ENCODE measurements at regions not wholly inside any gene's neighbourhood (a gene's known extent, or its start where the extent isn't known, plus 50 kb on each side); places are given as distances from the start of the nearest gene placed in this dataset.

- H3K27ac ChIP-seq (ENCODE audit: low read length): no peak overlapping the region
- H3K4me3 ChIP-seq (ENCODE audit: low read length): no peak overlapping the region
- no peak overlapping the region for H3K4me2 ChIP-seq (ENCODE audit: low read length)
- TF ChIP-seq CTCF (conservative IDR thresholded peaks at IDR 0.05; ENCODE audit: low read depth, low read length) (no peak), EZH2phosphoT487 (IDR thresholded peaks at IDR 0.05; ENCODE audit: borderline replicate concordance, low read length) (no peak), EZH2 (IDR thresholded peaks at IDR 0.05; ENCODE audit: low read length, unreplicated experiment) (no peak)
- H3K79me2 ChIP-seq (ENCODE audit: low read length): no peaks in the 10 kb centered on the region
- no peaks in the 10 kb centered on the region for H3K9me2 ChIP-seq (replicated peaks; ENCODE audit: low read length)
- DNase-seq: no peak
- no peaks in the 10 kb centered on the region for H3K36me3 ChIP-seq (ENCODE audit: low read depth, low read length)
- peaks cover 5% of the 10 kb centered on the region; the same call in 1 of the 2 replicates for H3K4me1 ChIP-seq (ENCODE audit: insufficient read depth, low read length)
- ChIA-PET POLR2A (ENCODE audit: unreplicated experiment) (no interaction called here), CTCF (no interaction called here)
- H3K27me3 ChIP-seq (ENCODE audit: low read length): no peaks in the 10 kb centered on the region
- no TSS peak for BruUV-seq (replicated peaks)
- no peaks in the 10 kb centered on the region for H3F3A ChIP-seq (ENCODE audit: low read length, unreplicated experiment)
- peak overlapping the region; percentile 20 for H2AFZ ChIP-seq (ENCODE audit: low read length)
- intact Hi-C loops (cut with micrococcal nuclease): no loop called here
- no peak for ATAC-seq
- no peak overlapping the region for H3K9ac ChIP-seq (ENCODE audit: low read length)
- H4K20me1 ChIP-seq (ENCODE audit: low read length): no peaks in the 10 kb centered on the region
- H3K9me3 ChIP-seq (ENCODE audit: low read length): no peaks in the 10 kb centered on the region
Measured at GRCh38 chr12:91663744-91664143, 481.1 kb upstream of the DCN start.

- TF ChIP-seq EZH2 (IDR thresholded peaks at IDR 0.05; ENCODE audit: low read length, unreplicated experiment): no peak
- no peak for TF ChIP-seq EZH2phosphoT487 (IDR thresholded peaks at IDR 0.05; ENCODE audit: borderline replicate concordance, low read length)
- peak; percentile 89 for ATAC-seq
- Histone ChIP-seq H4K20me1 (ENCODE audit: low read length) (no peaks in the 10 kb centered on the region), H3K4me1 (ENCODE audit: insufficient read depth, low read length) (peaks cover 5% of the 10 kb centered on the region; the same call in 1 of the 2 replicates), H3K4me2 (ENCODE audit: low read length) (no peak overlapping the region), H3F3A (ENCODE audit: low read length, unreplicated experiment) (no peaks in the 10 kb centered on the region), H3K79me2 (ENCODE audit: low read length) (no peaks in the 10 kb centered on the region), H3K9ac (ENCODE audit: low read length) (no peak overlapping the region), H3K4me3 (ENCODE audit: low read length) (no peak overlapping the region), H3K9me3 (ENCODE audit: low read length) (no peaks in the 10 kb centered on the region), H3K27me3 (ENCODE audit: low read length) (no peaks in the 10 kb centered on the region), H3K27ac (ENCODE audit: low read length) (no peak overlapping the region), H2AFZ (ENCODE audit: low read length) (peak overlapping the region; percentile 20), H3K9me2 (replicated peaks; ENCODE audit: low read length) (no peaks in the 10 kb centered on the region), H3K36me3 (ENCODE audit: low read depth, low read length) (no peaks in the 10 kb centered on the region)
- BruUV-seq (replicated peaks): no TSS peak
- POLR2A ChIA-PET (ENCODE audit: unreplicated experiment): no interaction called here
- peak; percentile 32 for DNase-seq
- CTCF ChIA-PET: no interaction called here
- intact Hi-C loops (cut with micrococcal nuclease): no loop called here
Measured at GRCh38 chr12:91663310-91663709, 480.7 kb upstream of the DCN start.

GRCh38 chr12:91662021-91662420 is 479.4 kb upstream of the DCN start:
- no peak overlapping the region for H2AFZ ChIP-seq (ENCODE audit: low read length)
- no peak overlapping the region for H3K9ac ChIP-seq (ENCODE audit: low read length)
- no peaks in the 10 kb centered on the region for H3K9me3 ChIP-seq (ENCODE audit: low read length)
- no peaks in the 10 kb centered on the region for H3K79me2 ChIP-seq (ENCODE audit: low read length)
- H3K36me3 ChIP-seq (ENCODE audit: low read depth, low read length): no peaks in the 10 kb centered on the region
- ATAC-seq (no peak), DNase-seq (no peak)
- TF ChIP-seq EZH2phosphoT487 (IDR thresholded peaks at IDR 0.05; ENCODE audit: borderline replicate concordance, low read length) (no peak), EZH2 (IDR thresholded peaks at IDR 0.05; ENCODE audit: low read length, unreplicated experiment) (no peak), CTCF (conservative IDR thresholded peaks at IDR 0.05; ENCODE audit: low read depth, low read length) (no peak)
- BruUV-seq (replicated peaks): no TSS peak
- no peaks in the 10 kb centered on the region for H3F3A ChIP-seq (ENCODE audit: low read length, unreplicated experiment)
- no peak overlapping the region for H3K4me3 ChIP-seq (ENCODE audit: low read length)
- H3K9me2 ChIP-seq (replicated peaks; ENCODE audit: low read length): no peaks in the 10 kb centered on the region
- H3K4me2 ChIP-seq (ENCODE audit: low read length): no peak overlapping the region
- no peaks in the 10 kb centered on the region for H3K27me3 ChIP-seq (ENCODE audit: low read length)
- no peak overlapping the region for H3K27ac ChIP-seq (ENCODE audit: low read length)
- intact Hi-C loops (cut with micrococcal nuclease): no loop called here
- H3K4me1 ChIP-seq (ENCODE audit: insufficient read depth, low read length): peaks cover 5% of the 10 kb centered on the region; the same call in 1 of the 2 replicates
- no peaks in the 10 kb centered on the region for H4K20me1 ChIP-seq (ENCODE audit: low read length)
- ChIA-PET POLR2A (ENCODE audit: unreplicated experiment) (no interaction called here), CTCF (interaction anchor here (0.6 kb wide), 1 partner anchor 296 kb away, joined by 4 read pairs; no protein-coding TSS in a partner anchor)

Measured in PC-3 (cell line).